ENCODE measurements at regions not wholly inside any gene's neighbourhood (a gene's known extent, or its start where the extent isn't known, plus 50 kb on each side); places are given as distances from the start of the nearest gene placed in this dataset.

GRCh38 chr15:87689716-87690115 lies 566.8 kb downstream of the NTRK3 start:
- no peak for TF ChIP-seq ZFX (IDR thresholded peaks at IDR 0.05)
- TF ChIP-seq CTCF (conservative IDR thresholded peaks at IDR 0.05), result no peak
- H3K27ac ChIP-seq, result no peak overlapping the region

- TF ChIP-seq CTCF (conservative IDR thresholded peaks at IDR 0.05), result no peak
- no peak for TF ChIP-seq ZFX (IDR thresholded peaks at IDR 0.05)
Observed at GRCh38 chr15:87687523-87687870, 569.0 kb downstream of the NTRK3 start.

GRCh38 chr15:87686841-87687522 lies 569.6 kb downstream of the NTRK3 start:
- no peak overlapping the region for H3K27ac ChIP-seq
- TF ChIP-seq CTCF (conservative IDR thresholded peaks at IDR 0.05) (no peak), ZFX (IDR thresholded peaks at IDR 0.05) (no peak)

More at GRCh38 chr15:87687523-87687870, 569.0 kb downstream of the NTRK3 start:
- no peak overlapping the region for H3K27ac ChIP-seq

- no peak for TF ChIP-seq ZFX (IDR thresholded peaks at IDR 0.05)
- TF ChIP-seq CTCF (conservative IDR thresholded peaks at IDR 0.05), result no peak
- H3K27ac ChIP-seq, result no peak overlapping the region
Observed at GRCh38 chr15:87686339-87686738, 570.2 kb downstream of the NTRK3 start.

- H3K27ac ChIP-seq, result no peak overlapping the region
- no peak for TF ChIP-seq CTCF (conservative IDR thresholded peaks at IDR 0.05)
- TF ChIP-seq ZFX (IDR thresholded peaks at IDR 0.05), result no peak
Observed at GRCh38 chr15:87682527-87682926, 574.0 kb downstream of the NTRK3 start.

GRCh38 chr15:87681104-87681503 lies 575.4 kb downstream of the NTRK3 start:
- TF ChIP-seq CTCF (conservative IDR thresholded peaks at IDR 0.05), result no peak
- no peak overlapping the region for H3K27ac ChIP-seq

GRCh38 chr15:87680208-87680607 lies 576.3 kb downstream of the NTRK3 start:
- no peak overlapping the region for H3K27ac ChIP-seq
- TF ChIP-seq ZFX (IDR thresholded peaks at IDR 0.05) (no peak), CTCF (conservative IDR thresholded peaks at IDR 0.05) (no peak)

Measured in C4-2B (cell line).